ENCODE measurements at regions not wholly inside any gene's neighbourhood (a gene's known extent, or its start where the extent isn't known, plus 50 kb on each side); places are given as distances from the start of the nearest gene placed in this dataset.
"Not testable (repeated sequence)": the region's sequence is repeated elsewhere in the genome, so short reads cannot be mapped to it uniquely, and the experiment has no call there.

DNA sequence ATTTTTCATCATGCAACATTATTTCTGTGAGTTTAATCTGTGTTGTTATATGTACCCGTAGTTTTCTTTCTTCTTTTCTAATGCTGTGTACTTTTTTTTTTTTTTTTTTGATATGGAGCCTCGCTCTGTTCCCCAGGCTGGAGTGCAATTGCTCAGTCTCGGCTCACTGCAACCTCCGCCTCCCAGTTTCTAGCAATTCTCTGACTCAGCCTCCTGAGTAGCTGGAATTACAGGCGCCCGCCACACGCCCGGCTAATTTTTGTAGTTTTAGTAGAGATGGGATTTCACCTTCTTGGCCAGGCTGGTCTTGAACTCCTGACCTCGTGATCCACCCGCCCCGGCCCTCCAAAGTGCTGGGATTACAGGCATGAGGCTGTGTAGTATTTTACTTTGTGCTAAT, 155.4 kb downstream of the GALR1 start:
- no peak for DNase-seq
- TF ChIP-seq CTCF (IDR thresholded peaks at IDR 0.05): no peak
- H3K27ac Mint-ChIP-seq: peak overlapping the region; percentile 78
- no peak overlapping the region for H3K4me3 Mint-ChIP-seq
- H3K27me3 Mint-ChIP-seq (ENCODE audit: low read depth, poor library complexity): no peaks in the 10 kb centered on the region
- no peaks in the 10 kb centered on the region for H3K36me3 Mint-ChIP-seq (ENCODE audit: low read depth)
- H3K9me3 Mint-ChIP-seq: no peaks in the 10 kb centered on the region
- no peaks in the 10 kb centered on the region for H3K4me1 Mint-ChIP-seq

GRCh38 chr18:77407733-77408132, 158.1 kb downstream of the GALR1 start:
- no peaks in the 10 kb centered on the region for H3K36me3 Mint-ChIP-seq (ENCODE audit: low read depth)
- H3K27ac Mint-ChIP-seq: no peak overlapping the region
- no peak for DNase-seq
- H3K27me3 Mint-ChIP-seq (ENCODE audit: low read depth, poor library complexity): no peaks in the 10 kb centered on the region
- no peak for TF ChIP-seq CTCF (IDR thresholded peaks at IDR 0.05)
- no peaks in the 10 kb centered on the region for H3K9me3 Mint-ChIP-seq
- H3K4me3 Mint-ChIP-seq: no peak overlapping the region
- H3K4me1 Mint-ChIP-seq: no peaks in the 10 kb centered on the region

DNA sequence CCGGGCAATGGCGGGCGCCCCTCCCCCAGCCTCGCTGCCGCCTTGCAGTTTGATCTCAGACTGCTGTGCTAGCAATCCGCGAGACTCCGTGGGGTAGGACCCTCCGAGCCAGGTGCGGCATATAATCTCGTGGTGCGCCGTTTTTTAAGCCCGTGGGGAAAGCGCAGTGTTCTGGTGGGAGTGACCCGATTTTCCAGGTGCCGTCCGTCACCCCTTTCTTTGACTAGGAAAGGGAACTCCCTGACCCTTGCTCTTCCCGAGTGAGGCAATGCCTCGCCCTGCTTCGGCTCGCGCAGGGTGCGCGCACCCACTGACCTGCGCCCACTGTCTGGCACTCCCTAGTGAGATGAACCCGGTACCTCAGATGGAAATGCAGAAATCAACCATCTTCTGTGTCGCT, 171.9 kb downstream of the GALR1 start:
- peak overlapping the region; percentile 92 for H3K4me3 Mint-ChIP-seq
- H3K4me1 Mint-ChIP-seq: peaks cover 19% of the 10 kb centered on the region
- H3K27me3 Mint-ChIP-seq (ENCODE audit: low read depth, poor library complexity); DNase-seq; H3K36me3 Mint-ChIP-seq (ENCODE audit: low read depth): not testable (repeated sequence)
- H3K9me3 Mint-ChIP-seq: peaks cover 24% of the 10 kb centered on the region
- peak overlapping the region; percentile 89 for H3K27ac Mint-ChIP-seq

DNA sequence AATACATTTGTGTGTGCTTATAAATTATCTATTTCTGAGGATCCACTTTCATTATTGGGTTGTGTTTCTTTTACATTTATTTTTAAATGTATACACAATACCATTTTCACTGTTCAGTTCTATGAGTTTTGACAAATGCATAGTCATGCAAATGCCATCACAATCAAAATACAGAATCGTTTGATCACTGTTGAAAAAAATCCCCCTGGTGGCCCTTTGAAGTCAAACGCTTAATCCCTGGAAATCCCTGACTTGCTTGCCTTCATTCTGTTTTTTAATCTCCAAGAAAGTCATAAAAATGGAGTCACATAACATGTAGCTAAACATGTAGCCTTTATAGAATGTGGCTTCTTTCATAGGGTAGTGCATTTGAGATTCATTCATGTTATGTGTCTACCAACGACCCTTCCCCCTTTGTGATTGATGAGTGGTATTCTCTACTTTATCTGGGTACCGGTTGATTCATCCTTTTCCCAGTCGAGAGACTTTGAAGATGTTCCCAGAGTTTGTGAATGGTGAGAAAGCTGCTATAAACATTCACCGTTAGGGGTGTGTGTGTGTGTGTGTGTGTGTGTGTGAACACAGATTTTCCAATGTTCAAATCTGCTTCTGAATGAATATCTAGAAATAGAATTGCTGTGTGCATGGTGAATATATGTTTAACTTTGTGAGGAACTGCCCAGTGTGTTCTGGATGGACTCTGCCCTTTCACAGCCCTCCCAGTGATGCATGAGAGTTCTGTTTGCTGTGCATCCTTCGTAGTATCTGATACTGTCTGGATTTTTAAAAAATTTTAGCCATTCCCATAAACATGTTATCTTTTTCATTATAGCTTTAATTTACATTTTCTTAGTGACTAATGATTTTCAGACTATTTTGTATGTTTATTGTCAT, 173.6 kb downstream of the GALR1 start:
- no peak for TF ChIP-seq CTCF (IDR thresholded peaks at IDR 0.05)
- Mint-ChIP-seq H3K36me3 (ENCODE audit: low read depth) (peaks cover 8% of the 10 kb centered on the region), H3K27ac (no peak overlapping the region), H3K4me3 (peak overlapping the region; percentile 92), H3K27me3 (ENCODE audit: low read depth, poor library complexity) (no peaks in the 10 kb centered on the region), H3K4me1 (peaks cover 19% of the 10 kb centered on the region), H3K9me3 (peaks cover 24% of the 10 kb centered on the region)
- DNase-seq: no peak

DNA sequence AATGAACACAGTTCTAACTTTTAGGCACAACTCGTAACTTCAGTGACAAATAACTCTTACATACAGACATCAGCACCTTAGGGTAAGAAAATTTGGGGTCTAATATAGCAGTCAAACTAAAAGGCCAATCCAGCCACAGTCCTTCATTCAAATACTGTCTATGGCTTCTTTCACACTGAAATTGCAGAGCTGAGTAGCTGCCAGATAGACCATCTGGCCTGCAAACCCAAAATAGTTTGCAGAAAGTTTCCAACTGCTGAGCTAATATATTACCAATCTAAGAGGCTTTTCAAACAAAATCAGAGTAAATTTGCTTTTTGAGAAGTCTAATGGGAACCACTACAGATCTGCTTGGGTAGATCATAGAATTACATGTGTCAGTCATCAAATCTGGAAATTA, 183.4 kb downstream of the GALR1 start:
- Mint-ChIP-seq H3K27ac (no peak overlapping the region), H3K4me3 (no peak overlapping the region), H3K9me3 (peaks cover 8% of the 10 kb centered on the region), H3K27me3 (ENCODE audit: low read depth, poor library complexity) (peaks cover 3% of the 10 kb centered on the region), H3K36me3 (ENCODE audit: low read depth) (peaks cover 14% of the 10 kb centered on the region), H3K4me1 (peaks cover 7% of the 10 kb centered on the region)
- no peak for TF ChIP-seq CTCF (IDR thresholded peaks at IDR 0.05)
- no peak for DNase-seq

- DNase-seq: no peak
- Mint-ChIP-seq H3K9me3 (no peaks in the 10 kb centered on the region), H3K4me1 (no peaks in the 10 kb centered on the region), H3K27ac (no peak overlapping the region), H3K36me3 (ENCODE audit: low read depth) (no peaks in the 10 kb centered on the region), H3K27me3 (ENCODE audit: low read depth, poor library complexity) (no peaks in the 10 kb centered on the region), H3K4me3 (no peak overlapping the region)
- TF ChIP-seq CTCF (IDR thresholded peaks at IDR 0.05): no peak
Observed at GRCh38 chr18:77439888-77440287, 190.2 kb downstream of the GALR1 start.
